Fibroblast of villous mesenchyme (primary cell): ENCODE measurements at regions not wholly inside any gene's neighbourhood (a gene's known extent, or its start where the extent isn't known, plus 50 kb on each side); places are given as distances from the start of the nearest gene placed in this dataset.

Source experiments
- DNase-seq: peaks from one replicate; pipeline ENCODE4 v3.0.0-alpha.2; 2010; ENCODE audit warnings: low read depth
- H3K4me3 ChIP-seq: 2 replicates; pipeline ENCODE4 v1.5.1; 2011; ENCODE audit warnings: low read depth, mild to moderate bottlenecking, low read length
- TF ChIP-seq, protein P1 (sequence below): IDR thresholded peaks from 2 replicates; pipeline ENCODE4 v1.5.1; 2012; ENCODE audit warnings: low read depth, mild to moderate bottlenecking, low read length; ENCODE audit not compliant: insufficient read depth

GRCh38 chr2:217402144-217402543 is 542.3 kb upstream of the TNP1 start:
- TF ChIP-seq, protein P1, sequence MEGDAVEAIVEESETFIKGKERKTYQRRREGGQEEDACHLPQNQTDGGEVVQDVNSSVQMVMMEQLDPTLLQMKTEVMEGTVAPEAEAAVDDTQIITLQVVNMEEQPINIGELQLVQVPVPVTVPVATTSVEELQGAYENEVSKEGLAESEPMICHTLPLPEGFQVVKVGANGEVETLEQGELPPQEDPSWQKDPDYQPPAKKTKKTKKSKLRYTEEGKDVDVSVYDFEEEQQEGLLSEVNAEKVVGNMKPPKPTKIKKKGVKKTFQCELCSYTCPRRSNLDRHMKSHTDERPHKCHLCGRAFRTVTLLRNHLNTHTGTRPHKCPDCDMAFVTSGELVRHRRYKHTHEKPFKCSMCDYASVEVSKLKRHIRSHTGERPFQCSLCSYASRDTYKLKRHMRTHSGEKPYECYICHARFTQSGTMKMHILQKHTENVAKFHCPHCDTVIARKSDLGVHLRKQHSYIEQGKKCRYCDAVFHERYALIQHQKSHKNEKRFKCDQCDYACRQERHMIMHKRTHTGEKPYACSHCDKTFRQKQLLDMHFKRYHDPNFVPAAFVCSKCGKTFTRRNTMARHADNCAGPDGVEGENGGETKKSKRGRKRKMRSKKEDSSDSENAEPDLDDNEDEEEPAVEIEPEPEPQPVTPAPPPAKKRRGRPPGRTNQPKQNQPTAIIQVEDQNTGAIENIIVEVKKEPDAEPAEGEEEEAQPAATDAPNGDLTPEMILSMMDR = no peak
- DNase-seq = no peak
- H3K4me3 ChIP-seq = no peak overlapping the region

GRCh38 chr2:217399291-217399690 is 539.4 kb upstream of the TNP1 start:
- no peak for DNase-seq
- TF ChIP-seq, protein P1 = no peak
- no peak overlapping the region for H3K4me3 ChIP-seq

GRCh38 chr2:217398860-217399259 is 539.0 kb upstream of the TNP1 start:
- no peak overlapping the region for H3K4me3 ChIP-seq
- TF ChIP-seq, protein P1 = no peak
- DNase-seq = no peak

DNA sequence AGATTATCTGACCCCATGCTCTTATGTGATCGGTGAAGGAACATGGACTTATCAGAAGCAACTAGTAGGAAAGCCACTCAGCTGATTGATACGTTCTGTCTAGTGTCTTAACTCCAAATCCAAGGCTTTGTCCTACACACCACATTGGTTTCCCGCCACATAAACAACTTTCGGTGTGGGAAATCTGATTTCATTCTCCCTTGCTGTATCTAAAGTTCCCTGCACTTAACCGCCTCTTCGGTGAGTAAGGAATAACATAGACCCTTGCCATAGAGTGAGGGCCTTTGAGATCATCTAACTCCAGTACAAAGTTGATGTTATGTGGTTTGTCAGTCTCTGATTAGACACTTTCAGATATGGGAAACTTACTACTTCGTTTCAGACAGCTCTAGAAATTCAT is 538.2 kb upstream of the TNP1 start:
- H3K4me3 ChIP-seq = no peak overlapping the region
- DNase-seq = no peak

DNA sequence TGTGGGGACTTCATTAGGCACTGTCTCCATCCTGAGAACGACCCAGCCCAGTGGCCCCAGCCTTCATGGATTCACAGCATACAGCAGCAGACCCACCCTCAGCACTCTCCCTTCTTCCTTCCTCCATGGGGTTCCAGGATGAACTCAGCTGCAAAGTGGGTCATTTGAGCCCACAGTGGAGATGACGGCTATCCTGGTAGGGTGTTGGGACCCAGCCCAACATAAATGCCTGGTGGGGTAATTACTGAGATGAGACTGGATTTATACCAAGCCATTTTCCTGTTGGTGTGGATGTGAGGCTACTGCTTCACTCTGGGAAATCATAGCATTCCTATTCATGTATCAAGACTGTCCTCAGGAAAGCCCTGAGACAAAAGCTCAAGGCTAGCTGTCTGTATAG is 536.7 kb upstream of the TNP1 start:
- no peak overlapping the region for H3K4me3 ChIP-seq
- TF ChIP-seq, protein P1 = no peak
- DNase-seq = no peak

More for the DNA sequence above, 538.2 kb upstream of the TNP1 start:
- TF ChIP-seq, protein P1 = no peak

DNA sequence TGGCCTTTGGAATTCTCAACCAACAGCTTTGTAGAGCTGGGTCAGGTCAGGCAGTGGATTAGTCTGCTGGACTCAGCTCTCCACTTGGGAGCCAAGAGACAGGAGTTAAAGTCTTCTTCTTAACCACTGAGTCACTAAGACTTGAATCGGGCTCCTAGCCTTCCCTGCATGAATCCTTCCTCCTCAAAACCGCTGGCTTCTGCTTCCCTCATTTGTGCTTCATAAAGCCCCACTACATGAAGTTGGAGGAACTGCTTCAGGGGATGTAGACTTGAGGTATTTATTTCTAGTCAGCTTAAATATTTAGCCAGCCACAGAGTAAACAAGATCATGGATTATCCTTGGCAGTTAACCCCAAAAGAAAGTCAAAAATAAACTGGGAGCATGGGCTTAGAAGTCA is 536.3 kb upstream of the TNP1 start:
- H3K4me3 ChIP-seq = no peak overlapping the region
- peak; percentile 49 for DNase-seq
- TF ChIP-seq, protein P1 = no peak
